HEK293T (cell line): ENCODE measurements at regions not wholly inside any gene's neighbourhood (a gene's known extent, or its start where the extent isn't known, plus 50 kb on each side); places are given as distances from the start of the nearest gene placed in this dataset.

Experiments used
- ARNT ChIP-seq: fragments of 450-650 bp; IDR thresholded peaks from 2 replicates; pipeline ENCODE4 v1.6.1; 2017; ENCODE audit warnings: mild to moderate bottlenecking
- BHLHE40 ChIP-seq: fragments of 450-650 bp; IDR thresholded peaks from 2 replicates; pipeline ENCODE4 v1.6.1; 2016; ENCODE audit warnings: mild to moderate bottlenecking, moderate library complexity, borderline replicate concordance
- CTBP1 ChIP-seq: fragments of 450-650 bp; IDR thresholded peaks from 2 replicates; pipeline ENCODE4 v1.6.1; 2016; ENCODE audit warnings: borderline replicate concordance
- ELF4 ChIP-seq: fragments of 450-650 bp; IDR thresholded peaks from 2 replicates; pipeline ENCODE4 v1.6.1; 2017; ENCODE audit warnings: antibody characterized with exemption
- FOXA1 ChIP-seq: fragments of 450-650 bp; IDR thresholded peaks from 2 replicates; pipeline ENCODE4 v1.6.1; 2016; ENCODE audit warnings: mild to moderate bottlenecking
- FOXK2 ChIP-seq: fragments of 450-650 bp; IDR thresholded peaks from 2 replicates; pipeline ENCODE4 v1.6.1; 2016; ENCODE audit warnings: mild to moderate bottlenecking
- FOXM1 ChIP-seq: fragments of 450-650 bp; IDR thresholded peaks from 2 replicates; pipeline ENCODE4 v1.6.1; 2017; ENCODE audit warnings: mild to moderate bottlenecking, borderline replicate concordance
- HDGF ChIP-seq: fragments of 450-650 bp; IDR thresholded peaks from 2 replicates; pipeline ENCODE4 v1.6.1; 2017; ENCODE audit warnings: antibody characterized with exemption, borderline replicate concordance
- NFRKB ChIP-seq: fragments of 450-650 bp; IDR thresholded peaks from 2 replicates; pipeline ENCODE4 v1.6.1; 2016; ENCODE audit warnings: mild to moderate bottlenecking, moderate library complexity
- PKNOX1 ChIP-seq: fragments of 450-650 bp; IDR thresholded peaks from 2 replicates; pipeline ENCODE4 v1.6.1; 2016
- SP1 ChIP-seq: fragments of 450-650 bp; IDR thresholded peaks from 2 replicates; pipeline ENCODE4 v1.6.1; 2017
- SUZ12 ChIP-seq: fragments of 450-650 bp; IDR thresholded peaks from 2 replicates; pipeline ENCODE4 v1.6.1; 2016; ENCODE audit warnings: mild to moderate bottlenecking
- ZNF384 ChIP-seq: fragments of 450-650 bp; IDR thresholded peaks from 2 replicates; pipeline ENCODE4 v1.6.1; 2016

GRCh38 chr4:53830511-53830910 lies 233.9 kb downstream of the CHIC2 start:
- TF ChIP-seq BHLHE40 (no peak), SP1 (no peak), CTBP1 (no peak), FOXK2 (no peak), NFRKB (no peak), ZNF384 (no peak), ARNT (no peak), FOXA1 (no peak), ELF4 (no peak), PKNOX1 (no peak), HDGF (no peak), FOXM1 (no peak), SUZ12 (no peak)
